RWPE1 (cell line): ENCODE measurements at regions not wholly inside any gene's neighbourhood (a gene's known extent, or its start where the extent isn't known, plus 50 kb on each side); places are given as distances from the start of the nearest gene placed in this dataset.

Experiments
- CTCF ChIA-PET: fragments of 350-600 bp; sonication (Branson Sonifier 250); formaldehyde crosslinking; extraction: SDS; loops from one replicate; lab custom pipeline; 2021; lab: Yijun Ruan, JAX
- POLR2A ChIA-PET: fragments of 400-600 bp; formaldehyde crosslinking; extraction: SDS; loops from one replicate; lab custom pipeline; 2020; ENCODE audit warnings: antibody characterized with exemption; ENCODE audit not compliant: low non-redundant PET; lab: Yijun Ruan, JAX
- DNase-seq: peaks from one replicate; pipeline ENCODE4 v3.0.0; 2012; ENCODE audit warnings: low spot score
- H3K27ac ChIP-seq: fragments of 450-650 bp; 2 replicates; pipeline ENCODE4 v1.5.1; 2017
- TF ChIP-seq, protein P1 (sequence below): fragments of 450-650 bp; conservative IDR thresholded peaks from 2 replicates; pipeline ENCODE4 v1.5.1; 2017; ENCODE audit warnings: low read depth, mild to moderate bottlenecking

DNA sequence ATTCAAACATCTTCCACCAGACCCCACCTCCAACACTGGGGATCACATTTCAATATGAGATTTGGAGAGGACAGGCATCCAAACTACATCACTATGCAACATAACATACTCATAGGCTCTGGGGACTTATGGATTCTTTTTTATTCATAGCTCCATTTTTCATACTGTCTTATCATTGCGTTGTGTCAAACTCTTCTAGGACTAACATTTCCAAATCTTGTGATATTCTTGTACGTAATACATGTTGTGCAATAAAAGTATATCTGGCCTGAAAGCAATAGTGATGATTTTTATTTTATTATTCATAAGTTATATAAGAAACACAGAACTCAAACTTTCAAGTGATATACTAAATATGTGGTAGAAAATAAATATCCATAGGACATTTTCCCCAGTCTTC lies 60.6 kb upstream of the ACTR3 start:
- no peak overlapping the region for H3K27ac ChIP-seq
- CTCF ChIA-PET: no interaction called here
- no peak for DNase-seq
- POLR2A ChIA-PET: no interaction called here
- TF ChIP-seq, protein P1, sequence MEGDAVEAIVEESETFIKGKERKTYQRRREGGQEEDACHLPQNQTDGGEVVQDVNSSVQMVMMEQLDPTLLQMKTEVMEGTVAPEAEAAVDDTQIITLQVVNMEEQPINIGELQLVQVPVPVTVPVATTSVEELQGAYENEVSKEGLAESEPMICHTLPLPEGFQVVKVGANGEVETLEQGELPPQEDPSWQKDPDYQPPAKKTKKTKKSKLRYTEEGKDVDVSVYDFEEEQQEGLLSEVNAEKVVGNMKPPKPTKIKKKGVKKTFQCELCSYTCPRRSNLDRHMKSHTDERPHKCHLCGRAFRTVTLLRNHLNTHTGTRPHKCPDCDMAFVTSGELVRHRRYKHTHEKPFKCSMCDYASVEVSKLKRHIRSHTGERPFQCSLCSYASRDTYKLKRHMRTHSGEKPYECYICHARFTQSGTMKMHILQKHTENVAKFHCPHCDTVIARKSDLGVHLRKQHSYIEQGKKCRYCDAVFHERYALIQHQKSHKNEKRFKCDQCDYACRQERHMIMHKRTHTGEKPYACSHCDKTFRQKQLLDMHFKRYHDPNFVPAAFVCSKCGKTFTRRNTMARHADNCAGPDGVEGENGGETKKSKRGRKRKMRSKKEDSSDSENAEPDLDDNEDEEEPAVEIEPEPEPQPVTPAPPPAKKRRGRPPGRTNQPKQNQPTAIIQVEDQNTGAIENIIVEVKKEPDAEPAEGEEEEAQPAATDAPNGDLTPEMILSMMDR: no peak

DNA sequence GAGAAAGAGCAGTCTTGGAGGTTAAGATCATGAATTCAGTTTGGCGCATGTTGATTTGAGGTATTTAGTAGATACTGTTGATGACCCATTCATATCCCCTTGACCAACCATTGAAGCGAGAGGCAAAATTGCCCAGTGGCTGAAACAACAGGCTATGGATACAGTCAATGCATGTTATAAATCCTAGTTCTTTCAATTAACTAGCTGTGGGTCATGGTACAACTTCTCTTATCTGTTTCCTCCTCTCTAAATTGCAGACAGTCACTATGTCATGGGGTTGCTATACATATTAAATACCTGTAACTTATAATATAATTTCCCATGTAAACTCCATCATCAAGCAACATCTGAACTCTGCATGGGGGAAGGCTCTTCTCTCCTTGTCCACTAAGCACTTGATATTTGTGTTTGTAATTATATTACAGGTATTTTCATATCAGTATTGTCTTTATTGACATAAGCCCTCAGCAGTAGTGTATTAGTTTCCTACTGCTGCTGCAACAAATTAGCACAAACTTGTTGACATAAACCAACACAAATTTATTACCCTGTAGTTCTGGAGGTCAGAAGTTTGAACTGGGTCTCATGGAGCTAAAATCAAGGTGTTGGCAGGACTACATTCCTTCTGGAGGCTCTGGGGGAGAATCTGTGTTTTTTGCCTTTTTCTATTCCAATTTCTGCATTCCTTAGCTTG lies 61.7 kb upstream of the ACTR3 start:
- H3K27ac ChIP-seq: no peak overlapping the region
- DNase-seq: no peak
- TF ChIP-seq, protein P1: no peak
- ChIA-PET CTCF (no interaction called here), POLR2A (no interaction called here)

DNA sequence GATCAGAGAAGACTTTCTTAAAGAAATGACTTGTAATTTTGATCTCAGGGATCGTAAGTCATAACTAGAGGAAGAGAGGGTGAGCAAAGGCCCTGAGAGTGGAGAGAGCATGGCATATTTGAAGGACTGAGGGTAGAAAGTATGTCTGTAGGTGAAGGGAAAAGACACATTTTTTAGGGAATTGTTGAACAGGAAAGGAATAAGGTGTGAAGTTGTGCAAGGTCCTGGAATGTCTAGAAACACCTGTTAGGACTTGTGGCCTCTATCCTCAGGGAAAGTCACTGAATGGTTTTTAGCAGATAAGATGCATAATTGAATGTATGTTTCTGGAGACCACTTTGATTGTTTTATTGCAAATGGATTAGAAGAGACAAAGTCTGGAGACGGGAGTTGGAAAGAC lies 62.5 kb upstream of the ACTR3 start:
- ChIA-PET POLR2A (no interaction called here), CTCF (no interaction called here)
- TF ChIP-seq, protein P1: no peak
- no peak overlapping the region for H3K27ac ChIP-seq
- no peak for DNase-seq

DNA sequence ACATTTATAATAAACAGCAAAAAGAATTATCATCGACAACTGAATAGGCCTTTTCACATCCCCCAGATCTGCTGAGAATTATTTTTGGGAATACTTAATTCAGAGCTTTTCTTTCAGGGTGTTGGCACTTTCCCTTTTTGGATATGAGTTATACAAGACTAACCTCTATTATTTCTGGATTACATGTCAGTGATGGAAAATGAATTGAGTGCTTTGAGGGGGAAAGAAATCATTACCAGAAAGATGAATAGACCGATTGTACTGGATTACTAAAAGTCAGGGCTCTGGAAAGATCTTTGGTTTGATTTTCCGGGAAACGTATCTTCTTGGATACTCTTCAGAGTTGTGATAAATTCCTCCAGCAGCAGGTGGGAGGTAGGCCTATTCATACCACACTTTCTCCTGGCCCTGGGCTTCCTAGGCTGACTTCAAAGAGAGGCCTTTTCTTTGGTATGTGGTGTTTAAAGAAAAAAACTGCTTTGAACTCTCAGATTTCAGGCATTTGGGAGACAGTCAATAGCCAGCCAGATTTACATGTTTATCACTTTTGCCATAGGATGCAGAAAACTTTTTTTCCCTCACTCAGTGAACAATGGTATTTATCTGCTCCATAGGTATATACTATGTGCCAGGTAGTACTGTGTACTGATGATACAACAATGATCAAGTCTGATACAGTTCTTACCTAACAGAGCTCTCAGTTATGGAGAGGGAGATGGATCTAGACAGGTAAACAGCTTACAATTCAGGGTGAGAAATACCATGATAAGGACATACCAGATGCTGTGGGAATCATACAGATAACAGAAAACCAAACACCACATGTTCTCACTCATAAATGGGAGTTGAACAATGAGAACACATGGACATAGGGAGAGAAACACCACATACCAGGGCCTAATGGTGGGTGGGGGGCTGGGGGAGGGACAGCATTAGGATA lies 63.3 kb upstream of the ACTR3 start:
- no peak overlapping the region for H3K27ac ChIP-seq
- CTCF ChIA-PET: no interaction called here
- POLR2A ChIA-PET: no interaction called here
- no peak for DNase-seq
- TF ChIP-seq, protein P1: no peak

DNA sequence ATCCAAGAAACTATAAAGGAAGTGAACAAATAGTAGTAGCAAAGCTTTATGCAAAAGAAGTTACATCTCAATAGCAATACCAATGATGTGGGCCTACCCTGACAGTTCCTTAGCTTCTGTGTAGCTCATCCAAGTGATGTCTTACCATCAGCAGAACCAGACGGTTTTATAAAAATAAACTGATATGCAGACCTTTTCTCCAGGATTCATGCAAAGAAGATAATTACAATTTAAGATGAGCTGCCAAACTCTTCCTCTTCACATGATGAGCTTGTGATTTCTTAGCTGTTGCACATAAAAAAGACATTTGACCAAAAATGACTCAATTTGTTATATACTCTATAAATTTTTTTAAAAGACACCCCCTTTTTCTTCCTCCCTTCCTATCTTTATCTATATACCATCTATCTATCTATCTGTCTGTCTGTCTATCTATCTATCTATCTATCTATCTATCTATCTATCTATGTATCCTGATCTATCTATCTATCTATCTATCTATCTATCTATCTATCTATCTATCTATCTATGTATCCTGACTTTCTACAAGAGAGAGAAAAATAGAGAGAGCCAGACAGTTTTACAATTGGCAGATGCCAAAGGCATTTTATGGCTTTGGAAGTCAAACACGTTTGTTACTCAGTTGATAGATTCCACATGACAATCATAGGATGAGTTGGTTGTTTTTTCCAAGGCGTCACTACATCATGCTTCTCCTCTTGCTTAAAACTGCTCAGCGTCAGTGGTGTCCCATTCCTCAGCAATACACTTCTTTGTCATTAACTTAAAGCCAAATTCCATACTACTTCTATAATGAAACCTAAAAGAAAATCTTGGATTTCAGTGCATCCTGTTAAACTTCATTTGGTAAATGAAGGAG lies 65.9 kb upstream of the ACTR3 start:
- ChIA-PET CTCF (no interaction called here), POLR2A (interaction anchor here (1.0 kb wide), 1 partner anchor 67 kb away, joined by 3 read pairs; the partner anchor contains the start of gene SLC35F5)
- TF ChIP-seq, protein P1: no peak
- H3K27ac ChIP-seq: no peak overlapping the region
- no peak for DNase-seq
